Omental fat pad (tissue), 3 donors: ENCODE measurements at regions not wholly inside any gene's neighbourhood (a gene's known extent, or its start where the extent isn't known, plus 50 kb on each side); places are given as distances from the start of the nearest gene placed in this dataset.

ENCODE experiments used
- ATAC-seq: fragments of 150-250 bp; one replicate; pipeline ENCODE4 v1.9.1; 2016; ENCODE audit warnings: mild to moderate bottlenecking, moderate library complexity; ENCODE audit not compliant: low FRiP score
- DNase-seq: peaks from one replicate; pipeline ENCODE4 v3.0.0-alpha.2; 2019; ENCODE audit warnings: low spot score
- CTCF ChIP-seq, 3 donors: fragments of 450-650 bp; IDR thresholded peaks; one replicate each; pipeline ENCODE4 v1.5.1; 2016 to 2017; ENCODE audit warnings: antibody characterized with exemption in 3 of 3, mild to moderate bottlenecking in 3 of 3, moderate library complexity in 2 of 3

GRCh38 chr18:67926929-67927864 lies 410.7 kb upstream of the DSEL start:
- ATAC-seq: no peak
- no peak for TF ChIP-seq CTCF (IDR thresholded peaks at IDR 0.05)
- DNase-seq: no peak

GRCh38 chr18:67924656-67925055 lies 408.1 kb upstream of the DSEL start:
- no peak for ATAC-seq
- TF ChIP-seq CTCF (IDR thresholded peaks at IDR 0.05): no peak

GRCh38 chr18:67919316-67919715 lies 402.8 kb upstream of the DSEL start:
- DNase-seq (no peak), ATAC-seq (no peak)
- TF ChIP-seq CTCF (IDR thresholded peaks at IDR 0.05): no peak

More at GRCh38 chr18:67924656-67925055, 408.1 kb upstream of the DSEL start:
- DNase-seq: no peak

GRCh38 chr18:67916097-67916496 lies 399.6 kb upstream of the DSEL start:
- ATAC-seq (no peak), DNase-seq (no peak)
- no peak for TF ChIP-seq CTCF (IDR thresholded peaks at IDR 0.05)

GRCh38 chr18:67913040-67913439 lies 396.5 kb upstream of the DSEL start:
- ATAC-seq (no peak), DNase-seq (no peak)
- no peak for TF ChIP-seq CTCF (IDR thresholded peaks at IDR 0.05)

- no peak for ATAC-seq
- TF ChIP-seq CTCF (IDR thresholded peaks at IDR 0.05): no peak
Observed at GRCh38 chr18:67901573-67901972, 385.1 kb upstream of the DSEL start.

GRCh38 chr18:67896451-67896850 lies 379.9 kb upstream of the DSEL start:
- TF ChIP-seq CTCF (IDR thresholded peaks at IDR 0.05): no peak
- ATAC-seq (no peak), DNase-seq (no peak)

More at GRCh38 chr18:67901573-67901972, 385.1 kb upstream of the DSEL start:
- no peak for DNase-seq
